GM06990 (cell line): ENCODE measurements at regions not wholly inside any gene's neighbourhood (a gene's known extent, or its start where the extent isn't known, plus 50 kb on each side); places are given as distances from the start of the nearest gene placed in this dataset.

Experiments
- DNase-seq: peaks from one replicate; pipeline ENCODE4 v3.0.0-alpha.2; 2011; ENCODE audit not compliant: insufficient read length; ENCODE audit errors: extremely low read depth
- H3K27me3 ChIP-seq: replicated peaks from 2 replicates; pipeline ENCODE4 v1.6.0; 2011; ENCODE audit warnings: low read length; ENCODE audit not compliant: control insufficient read depth, insufficient read depth
- H3K36me3 ChIP-seq: 2 replicates; pipeline ENCODE4 v1.5.1; 2011; ENCODE audit warnings: low read length; ENCODE audit not compliant: control insufficient read depth, insufficient read depth
- H3K4me3 ChIP-seq: replicated peaks from 2 replicates; pipeline ENCODE4 v1.5.1; 2011; ENCODE audit warnings: low read depth, mild to moderate bottlenecking, control low read depth, low read length
- CTCF ChIP-seq: IDR thresholded peaks from 2 replicates; pipeline ENCODE4 v1.5.1; 2011; ENCODE audit warnings: low read length, control low read depth, mild to moderate bottlenecking, inconsistent platforms; ENCODE audit not compliant: insufficient read depth, poor library complexity, severe bottlenecking

GRCh38 chr20:39518654-39519053 is 556.5 kb downstream of the DHX35 start:
- Histone ChIP-seq H3K4me3 (no peak overlapping the region), H3K27me3 (no peaks in the 10 kb centered on the region), H3K36me3 (no peaks in the 10 kb centered on the region)
- no peak for TF ChIP-seq CTCF
- DNase-seq, result no peak

- no peak for TF ChIP-seq CTCF
- H3K27me3 ChIP-seq, result no peaks in the 10 kb centered on the region
- no peaks in the 10 kb centered on the region for H3K36me3 ChIP-seq
- no peak overlapping the region for H3K4me3 ChIP-seq
- DNase-seq, result no peak
Observed at GRCh38 chr20:39516964-39517363, 554.8 kb downstream of the DHX35 start.

- Histone ChIP-seq H3K4me3 (no peak overlapping the region), H3K27me3 (no peaks in the 10 kb centered on the region), H3K36me3 (no peaks in the 10 kb centered on the region)
- no peak for DNase-seq
- no peak for TF ChIP-seq CTCF
Observed at GRCh38 chr20:39504710-39505094, 542.6 kb downstream of the DHX35 start.

- Histone ChIP-seq H3K36me3 (no peaks in the 10 kb centered on the region), H3K4me3 (no peak overlapping the region), H3K27me3 (no peaks in the 10 kb centered on the region)
- DNase-seq, result no peak
- TF ChIP-seq CTCF, result no peak
Observed at GRCh38 chr20:39503902-39504709, 542.0 kb downstream of the DHX35 start.

- Histone ChIP-seq H3K36me3 (no peaks in the 10 kb centered on the region), H3K27me3 (no peaks in the 10 kb centered on the region; the same call in 1 of the 2 replicates), H3K4me3 (no peak overlapping the region)
- no peak for TF ChIP-seq CTCF
- no peak for DNase-seq
Observed at GRCh38 chr20:39492223-39492797, 530.2 kb downstream of the DHX35 start.
